NCI-H1048 (cell line): ENCODE measurements at regions not wholly inside any gene's neighbourhood (a gene's known extent, or its start where the extent isn't known, plus 50 kb on each side); places are given as distances from the start of the nearest gene placed in this dataset.
"Not testable (repeated sequence)": the region's sequence is repeated elsewhere in the genome, so short reads cannot be mapped to it uniquely, and the experiment has no call there.

ENCODE experiments used
- DNase-seq: peaks from one replicate; lab custom pipeline; 2025; lab: John Stamatoyannopoulos, UW

DNA sequence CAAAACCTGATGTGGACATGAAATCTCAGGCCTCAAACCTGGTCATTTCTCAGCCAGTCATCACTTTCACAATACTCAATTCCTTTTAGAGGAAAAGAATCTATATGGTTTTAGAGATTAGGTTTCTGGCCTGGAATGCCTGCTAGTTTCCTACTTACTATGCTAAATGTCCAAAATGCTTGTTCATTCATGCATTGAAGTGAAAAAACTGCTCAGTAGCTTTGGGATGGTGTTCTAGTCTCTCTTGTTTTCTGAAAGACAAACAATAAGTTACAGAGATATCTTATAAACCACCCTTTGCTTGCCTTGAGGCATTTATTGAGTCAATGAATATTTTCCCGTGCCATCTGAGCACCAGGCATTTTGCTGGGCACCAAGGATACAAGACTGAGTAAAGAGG lies 1146.5 kb upstream of the GOT2 start:
- DNase-seq = no peak

GRCh38 chr16:59878999-59879398 lies 1144.9 kb upstream of the GOT2 start:
- DNase-seq = no peak

GRCh38 chr16:59878479-59878878 lies 1144.4 kb upstream of the GOT2 start:
- DNase-seq = no peak

DNA sequence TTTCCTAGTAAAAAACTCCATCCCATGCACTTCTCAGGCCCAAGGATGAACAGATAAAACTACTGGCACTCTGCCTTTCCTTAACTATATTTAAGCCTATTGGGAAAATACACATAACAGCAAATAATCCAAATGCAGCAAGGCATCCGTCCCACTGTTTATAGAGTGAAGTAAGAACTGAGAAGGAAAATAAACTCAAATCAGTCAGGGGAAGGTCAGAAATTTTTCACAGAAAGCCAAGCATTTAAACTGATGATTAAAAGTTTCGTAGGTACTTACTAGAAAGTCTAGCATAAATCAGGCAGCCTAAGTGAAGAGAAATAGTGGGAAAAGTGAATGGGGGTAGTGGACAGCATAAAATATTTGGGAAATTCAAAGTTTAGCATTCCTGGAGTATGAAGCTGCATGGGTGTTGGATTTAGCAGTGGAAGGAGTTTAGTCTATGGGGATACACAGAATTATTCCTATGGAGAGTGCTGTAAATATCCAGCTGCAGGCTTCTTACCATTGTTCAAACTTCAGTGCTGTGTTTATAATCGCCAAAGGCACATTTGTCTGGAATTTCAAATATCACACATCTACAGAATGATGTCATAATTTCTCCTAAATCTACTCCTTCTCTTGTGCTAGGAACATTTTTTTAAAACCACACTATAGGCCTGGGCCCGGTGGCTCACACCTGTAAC lies 1131.0 kb upstream of the GOT2 start:
- no peak for DNase-seq

DNA sequence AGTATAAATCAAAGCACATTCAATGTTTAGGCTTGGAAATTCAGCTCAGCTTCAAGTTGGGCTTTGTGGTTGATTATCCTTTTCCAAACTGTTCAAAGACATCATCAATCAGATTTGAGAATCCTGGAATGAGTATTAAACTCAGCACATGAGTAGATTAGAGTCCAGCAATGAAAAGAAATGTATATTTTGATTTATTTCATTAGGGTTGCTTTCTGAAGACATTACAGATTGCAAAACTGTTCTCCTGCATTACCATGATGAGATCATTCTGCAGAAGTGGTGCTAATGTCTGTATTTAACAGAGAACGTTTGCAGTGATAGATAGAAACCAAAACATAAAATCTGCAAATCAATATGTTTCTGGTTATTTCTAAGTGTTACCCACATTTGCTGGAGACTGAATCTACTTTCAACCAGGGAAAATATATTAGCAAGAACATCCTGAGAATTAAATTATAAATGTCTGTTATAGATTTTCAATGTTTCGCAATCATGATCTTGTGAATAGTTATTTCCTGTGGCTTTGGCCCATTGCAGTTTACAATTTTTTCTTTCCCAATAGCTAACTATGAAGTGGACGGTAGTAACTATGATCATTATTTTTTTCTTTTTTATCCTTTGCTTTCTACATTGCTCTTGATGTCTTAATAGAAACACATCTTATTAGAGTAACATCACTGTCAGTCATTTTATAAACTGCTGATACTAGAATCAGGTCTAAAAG lies 1125.7 kb upstream of the GOT2 start:
- no peak for DNase-seq

DNA sequence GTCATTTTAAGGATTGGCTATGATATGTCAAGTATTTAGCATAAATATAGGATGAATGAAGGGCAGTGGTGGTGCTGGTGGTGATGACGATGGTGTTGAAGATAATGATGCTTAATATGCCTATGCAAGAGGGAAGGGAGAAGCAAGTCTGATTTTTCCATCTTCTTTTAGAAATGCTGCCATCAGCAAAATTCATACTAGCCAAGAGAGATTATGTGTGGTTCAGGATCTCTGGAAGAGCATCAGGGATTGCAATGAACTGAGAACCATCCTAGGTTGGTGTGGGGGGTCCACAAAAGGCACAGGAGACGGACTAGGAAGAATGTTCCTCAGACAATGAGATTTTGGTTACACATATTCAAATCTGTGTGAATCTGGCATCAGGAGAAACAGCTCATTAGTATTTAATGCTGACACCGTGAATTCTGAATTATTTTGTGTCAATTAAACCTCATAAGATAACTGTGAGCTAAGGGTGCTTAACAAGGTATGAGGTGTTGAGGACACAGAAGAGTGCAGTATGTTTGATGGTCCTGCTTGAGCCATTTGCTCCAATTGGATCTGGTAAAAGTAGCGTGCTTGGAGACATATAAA lies 1120.8 kb upstream of the GOT2 start:
- no peak for DNase-seq

DNA sequence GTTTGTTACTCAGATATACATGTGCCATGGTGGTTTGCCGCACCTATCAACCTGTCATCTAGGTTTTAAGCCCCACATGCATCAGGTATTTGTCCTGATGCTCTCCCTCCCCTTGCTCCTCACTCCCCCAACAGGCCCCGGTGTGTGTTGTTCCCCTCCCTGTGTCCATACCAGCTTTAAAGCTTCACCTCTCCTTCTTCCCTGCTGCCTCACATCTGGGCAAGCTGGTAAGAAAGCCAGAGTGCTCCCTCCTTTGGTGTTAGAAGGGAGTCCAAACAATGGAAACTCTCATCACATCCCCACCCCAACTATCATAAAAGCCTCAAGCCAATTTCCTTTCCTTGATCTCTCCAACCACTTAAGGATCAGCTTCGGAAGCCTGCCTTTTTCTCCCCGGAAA lies 1115.6 kb upstream of the GOT2 start:
- no peak for DNase-seq

DNA sequence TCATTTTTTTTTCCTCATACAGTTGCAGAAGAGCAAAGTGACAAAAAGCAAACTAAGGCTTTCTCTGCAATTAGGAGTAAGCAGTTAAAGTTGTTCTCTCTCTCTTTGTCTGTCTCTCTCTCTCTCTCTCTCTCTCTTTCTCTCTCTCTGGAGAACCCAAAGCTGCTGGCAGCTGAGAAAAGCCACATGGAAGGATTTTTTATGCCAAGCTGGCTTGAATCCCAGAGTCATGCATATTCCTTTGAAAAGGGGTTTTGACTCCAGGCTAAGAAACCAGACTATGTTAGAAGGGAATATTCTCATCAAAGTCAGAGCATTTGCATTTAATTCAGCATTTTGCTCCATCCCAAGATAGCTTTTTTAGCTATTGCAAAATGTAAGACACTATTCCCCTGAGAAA lies 1114.2 kb upstream of the GOT2 start:
- no peak for DNase-seq

DNA sequence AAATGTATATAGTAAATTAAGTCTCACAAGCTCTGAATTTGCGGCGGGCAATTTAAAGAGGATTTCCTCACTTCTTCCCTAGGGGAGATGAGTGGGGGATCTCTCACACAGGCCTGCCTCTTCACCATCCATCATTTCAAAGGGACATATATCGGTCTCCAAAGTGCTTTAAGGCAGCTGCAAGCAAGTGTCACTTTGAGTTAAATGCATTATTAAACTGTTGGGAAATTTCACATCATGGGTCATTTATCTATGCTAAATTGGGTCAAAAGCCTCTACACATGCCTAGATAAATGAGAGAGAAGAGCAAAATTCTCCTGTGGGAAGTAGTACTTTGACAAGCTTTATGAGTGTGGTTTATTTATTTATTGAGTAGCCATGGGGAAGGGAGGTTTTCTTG lies 1106.1 kb upstream of the GOT2 start:
- no peak for DNase-seq

GRCh38 chr16:59826767-59827166 lies 1092.7 kb upstream of the GOT2 start:
- DNase-seq = no peak

- not testable (repeated sequence) for DNase-seq
These were observed 1075.4 kb upstream of the GOT2 start for GRCh38 chr16:59809488-59809887.

DNA sequence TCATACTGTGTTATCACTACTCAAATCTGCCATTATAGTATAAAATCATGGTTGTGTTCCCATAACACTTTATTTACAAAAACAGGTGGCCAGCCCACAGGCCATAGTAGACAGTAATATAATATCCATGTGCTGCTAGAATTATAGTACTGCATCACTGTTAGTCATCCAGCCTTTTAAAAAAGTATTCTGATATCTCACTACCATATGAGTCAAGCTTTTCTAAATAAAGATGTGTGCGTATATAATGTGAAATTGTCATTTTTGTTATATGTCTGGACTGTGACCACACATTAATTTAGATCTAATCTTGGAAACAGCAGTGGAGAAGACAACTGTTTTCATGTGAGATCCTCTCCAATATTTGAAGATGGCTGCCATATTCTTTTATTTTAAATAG lies 1049.1 kb upstream of the GOT2 start:
- DNase-seq = no peak

GRCh38 chr16:59773330-59773729 lies 1039.2 kb upstream of the GOT2 start:
- DNase-seq = no peak

- no peak for DNase-seq
These were observed 1025.2 kb upstream of the GOT2 start for GRCh38 chr16:59759296-59759695.

- DNase-seq = no peak
These were observed 1024.7 kb upstream of the GOT2 start for GRCh38 chr16:59758848-59759247.

DNA sequence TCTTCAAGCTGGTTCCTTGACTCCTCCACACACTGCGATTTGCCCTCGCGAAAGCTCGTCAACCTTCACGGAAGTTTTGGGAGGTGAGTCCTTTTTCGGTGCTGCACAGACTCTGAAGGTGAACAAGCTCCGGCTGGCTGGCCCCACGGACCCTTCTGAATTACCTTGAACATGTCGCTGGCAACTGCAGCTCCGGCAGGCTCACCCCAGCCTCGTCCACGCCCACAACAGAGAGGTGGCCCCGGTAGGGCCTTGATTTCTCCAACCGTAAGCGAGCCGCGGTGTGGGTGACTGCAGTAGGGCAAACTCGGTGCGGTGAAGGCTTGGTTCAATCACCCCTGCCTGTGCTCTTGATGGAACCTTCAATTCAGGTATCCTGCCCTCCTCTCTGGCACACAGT lies 1020.7 kb upstream of the GOT2 start:
- no peak for DNase-seq

- DNase-seq = no peak
These were observed 1015.7 kb upstream of the GOT2 start for GRCh38 chr16:59749662-59750336.

- DNase-seq = no peak
These were observed 1014.4 kb upstream of the GOT2 start for GRCh38 chr16:59748531-59748930.

DNA sequence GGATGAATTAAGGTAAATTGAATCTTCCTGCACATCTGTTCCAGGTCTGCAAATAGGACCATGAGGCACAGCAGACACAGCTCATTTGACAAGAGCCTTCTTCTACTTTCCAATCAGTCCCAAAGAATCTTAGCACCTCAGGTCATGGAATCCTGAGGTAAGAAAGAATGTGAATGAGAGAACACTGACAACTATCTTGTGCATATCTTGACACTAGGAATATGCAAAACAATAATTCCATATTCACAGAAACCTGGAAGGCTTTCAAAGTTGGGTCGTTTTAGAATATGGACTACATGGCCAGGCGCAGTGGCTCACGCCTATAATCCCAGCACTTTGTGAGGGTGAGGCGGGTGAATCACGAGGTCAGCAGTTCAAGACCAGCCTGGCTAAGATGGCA lies 1009.4 kb upstream of the GOT2 start:
- DNase-seq = no peak

- no peak for DNase-seq
These were observed 1006.7 kb upstream of the GOT2 start for GRCh38 chr16:59740858-59741257.

GRCh38 chr16:59737274-59737673 lies 1003.2 kb upstream of the GOT2 start:
- DNase-seq = no peak

- DNase-seq = no peak
These were observed 999.2 kb upstream of the GOT2 start for GRCh38 chr16:59733321-59733720.

DNA sequence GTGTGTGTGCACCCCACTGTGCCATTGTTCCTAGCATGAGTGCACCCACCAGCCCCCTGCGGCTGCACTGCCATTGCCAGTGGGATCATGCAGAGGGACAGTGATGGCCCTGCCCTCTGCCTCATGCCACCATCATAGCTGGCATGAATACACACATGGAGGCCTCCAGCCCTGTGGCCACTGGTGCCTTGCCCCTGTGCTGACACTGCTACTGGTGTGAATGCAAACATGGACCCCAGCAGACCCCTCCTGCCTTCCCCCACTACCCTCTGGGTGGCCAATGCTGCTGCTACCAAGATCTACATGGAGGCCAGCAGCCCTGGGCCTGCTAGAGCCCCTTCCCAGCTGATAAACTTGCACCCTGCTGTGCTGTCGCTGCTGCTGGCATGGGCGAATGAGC lies 995.5 kb upstream of the GOT2 start:
- no peak for DNase-seq
